Adrenal gland (tissue), 9 donors: ENCODE measurements at regions not wholly inside any gene's neighbourhood (a gene's known extent, or its start where the extent isn't known, plus 50 kb on each side); places are given as distances from the start of the nearest gene placed in this dataset.

Source experiments
- DNase-seq, 7 donors: peaks; one replicate each; pipeline ENCODE4 v3.0.0-alpha.2; 2019 to 2020
- H3K27ac ChIP-seq, 5 donors: fragments of 200-600 bp; sonication (generic) in 4 of 5; 1 replicate in 3 of 5; 2 replicates in 2 of 5; pipeline versions ENCODE4 v1.5.1 to v1.8.0; 2016 to 2020; ENCODE audit warnings: mild to moderate bottlenecking in 1 of 5
- H3K27me3 ChIP-seq: fragments of 200-600 bp; 2 replicates; pipeline ENCODE4 v1.8.0; 2021
- H3K36me3 ChIP-seq, 2 donors: fragments of 200-600 bp; replicated peaks in 1 of 2; 1 replicate in 1 of 2; 2 replicates in 1 of 2; pipeline versions ENCODE4 v1.5.1 to v1.8.0; 2018 to 2022
- H3K4me1 ChIP-seq, 2 donors: fragments of 200-600 bp; replicated peaks in 1 of 2; 1 replicate in 1 of 2; 2 replicates in 1 of 2; pipeline versions ENCODE4 v1.5.1 to v1.8.0; 2018 to 2021
- H3K4me3 ChIP-seq, 4 donors: fragments of 200-600 bp; sonication (generic) in 3 of 4; one replicate each; pipeline ENCODE4 v1.5.1; 2016 to 2018
- H3K9me3 ChIP-seq, 3 donors: fragments of 200-600 bp; sonication (generic) in 1 of 3; replicated peaks in 1 of 3; 1 replicate in 2 of 3; 2 replicates in 1 of 3; pipeline versions ENCODE4 v1.5.1 to v1.8.0; 2016 to 2021
- CTCF ChIP-seq, 6 experiments: fragments of 450-650 bp in 4 of 6; fragments of 200-600 bp in 2 of 6; sonication (generic) in 1 of 6; IDR thresholded peaks; 1 replicate in 5 of 6; 2 replicates in 1 of 6; pipeline versions ENCODE4 v1.5.1 to v1.8.0; 2016 to 2021; ENCODE audit warnings: antibody characterized with exemption in 6 of 6, mild to moderate bottlenecking in 2 of 6, moderate library complexity in 1 of 6
- POLR2A ChIP-seq, 2 donors: fragments of 450-650 bp; IDR thresholded peaks; one replicate each; pipeline ENCODE4 v1.6.1; 2017; ENCODE audit warnings: antibody characterized with exemption in 2 of 2, mild to moderate bottlenecking in 2 of 2, moderate library complexity in 1 of 2
- WGBS, 4 donors: extraction: QIAGEN DNeasy Blood & Tissue Kit in 2 of 4; methylation state at CpG; one replicate each; pipeline versions ENCODE4 v1.1.5 to v1.1.7; 2013 to 2017; 5-methylcytosine and 5-hydroxymethylcytosine counted together
- intact Hi-C, 2 donors: fragments of 100-400 bp; cut with DNase I; formaldehyde crosslinking; loops; one replicate each; pipeline versions ENCODE4 v1.14.1 to v1.15.0; 2022 to 2023
- donor health status: healthy with polysubstance abuse.
- donor health status: Bipolar disorder and iron deficiency.
- donor health status: DM: yes; HTN: yes; CAD: no.
- donor health status: DM: no; HTN: no; CAD: no.
- donor health status: DM: no; HTN: no; CAD: no.

- WGBS, 4 donors: 53 to 92% (median 68%) methylated on average over 4 of the region's 4 CpGs
- no peaks in the 10 kb centered on the region for H3K36me3 ChIP-seq
- intact Hi-C loops: no loop called here
- TF ChIP-seq CTCF (IDR thresholded peaks at IDR 0.05): no peak
- no peak for TF ChIP-seq POLR2A (IDR thresholded peaks at IDR 0.05)
- no peaks in the 10 kb centered on the region for H3K4me1 ChIP-seq
- no peaks in the 10 kb centered on the region for H3K9me3 ChIP-seq
- DNase-seq: peak in 1 of 7 donors; percentile 3
- peaks cover 2% of the 10 kb centered on the region for H3K27me3 ChIP-seq
- no peak overlapping the region for H3K4me3 ChIP-seq
- H3K27ac ChIP-seq: no peak overlapping the region
Observed at GRCh38 chr16:55035956-55036355, 105.3 kb downstream of the IRX5 start.

GRCh38 chr16:55036371-55036821 is 105.7 kb downstream of the IRX5 start:
- intact Hi-C loops: no loop called here
- peak in 1 of 7 donors; percentile 14 for DNase-seq

GRCh38 chr16:55037046-55037445 is 106.4 kb downstream of the IRX5 start:
- no peak for TF ChIP-seq POLR2A (IDR thresholded peaks at IDR 0.05)
- no peak for TF ChIP-seq CTCF (IDR thresholded peaks at IDR 0.05)
- H3K27ac ChIP-seq: no peak overlapping the region
- H3K4me1 ChIP-seq: no peaks in the 10 kb centered on the region
- DNase-seq: peak in 1 of 7 donors; percentile 24
- 73 to 84% (median 75%) methylated on average over 4 of the region's 4 CpGs for WGBS, 4 donors
- intact Hi-C loops: no loop called here
- H3K27me3 ChIP-seq: no peaks in the 10 kb centered on the region
- H3K9me3 ChIP-seq: no peaks in the 10 kb centered on the region
- H3K4me3 ChIP-seq: no peak overlapping the region
- no peaks in the 10 kb centered on the region for H3K36me3 ChIP-seq

More at GRCh38 chr16:55036371-55036821, 105.7 kb downstream of the IRX5 start:
- TF ChIP-seq POLR2A (IDR thresholded peaks at IDR 0.05): no peak
- no peak for TF ChIP-seq CTCF (IDR thresholded peaks at IDR 0.05)
- Histone ChIP-seq H3K9me3 (no peaks in the 10 kb centered on the region), H3K4me1 (no peaks in the 10 kb centered on the region), H3K4me3 (no peak overlapping the region), H3K27me3 (no peaks in the 10 kb centered on the region), H3K36me3 (no peaks in the 10 kb centered on the region), H3K27ac (no peak overlapping the region)
- WGBS, 4 donors: 83 to 95% (median 86%) methylated on average over 5 to 14 of the region's 14 CpGs

- Histone ChIP-seq H3K4me3 (no peak overlapping the region), H3K27ac (no peak overlapping the region), H3K36me3 (no peaks in the 10 kb centered on the region), H3K27me3 (peaks cover under 1% of the 10 kb centered on the region), H3K4me1 (no peaks in the 10 kb centered on the region), H3K9me3 (no peaks in the 10 kb centered on the region)
- no peak for TF ChIP-seq CTCF (IDR thresholded peaks at IDR 0.05)
- no peak for TF ChIP-seq POLR2A (IDR thresholded peaks at IDR 0.05)
- no peak for DNase-seq
- intact Hi-C loops: no loop called here
- 32 to 45% (median 41%) methylated on average over 5 of the region's 5 CpGs for whole genome bisulfite sequencing, 4 donors
Observed at GRCh38 chr16:55037966-55038365, 107.3 kb downstream of the IRX5 start.
